SW480 (cell line): ENCODE measurements at regions not wholly inside any gene's neighbourhood (a gene's known extent, or its start where the extent isn't known, plus 50 kb on each side); places are given as distances from the start of the nearest gene placed in this dataset.
"Not testable (repeated sequence)": the region's sequence is repeated elsewhere in the genome, so short reads cannot be mapped to it uniquely, and the experiment has no call there.

Experiments used
- DNase-seq: peaks from one replicate; pipeline ENCODE4 v3.0.0-alpha.2; 2016; ENCODE audit warnings: low spot score

DNA sequence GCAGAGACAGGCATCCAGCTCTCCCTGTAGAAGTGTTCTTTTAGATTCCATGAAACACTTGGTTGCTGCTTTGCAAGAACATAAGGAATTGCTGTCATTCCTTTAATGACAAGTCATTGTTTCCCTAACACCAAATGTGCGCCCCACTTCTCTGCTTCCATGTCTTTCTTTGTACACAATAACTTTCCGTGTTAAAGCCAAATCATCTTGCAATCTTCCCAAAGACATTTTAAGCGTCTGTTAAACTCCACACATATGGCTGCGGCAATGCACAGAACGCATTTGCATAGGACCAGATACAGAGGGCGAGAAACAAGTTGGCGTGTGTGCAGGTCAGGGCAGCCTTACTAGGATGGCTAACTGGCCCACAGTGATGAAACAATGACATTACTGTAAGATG, 399.3 kb upstream of the PRKCQ start:
- DNase-seq, result no peak

DNA sequence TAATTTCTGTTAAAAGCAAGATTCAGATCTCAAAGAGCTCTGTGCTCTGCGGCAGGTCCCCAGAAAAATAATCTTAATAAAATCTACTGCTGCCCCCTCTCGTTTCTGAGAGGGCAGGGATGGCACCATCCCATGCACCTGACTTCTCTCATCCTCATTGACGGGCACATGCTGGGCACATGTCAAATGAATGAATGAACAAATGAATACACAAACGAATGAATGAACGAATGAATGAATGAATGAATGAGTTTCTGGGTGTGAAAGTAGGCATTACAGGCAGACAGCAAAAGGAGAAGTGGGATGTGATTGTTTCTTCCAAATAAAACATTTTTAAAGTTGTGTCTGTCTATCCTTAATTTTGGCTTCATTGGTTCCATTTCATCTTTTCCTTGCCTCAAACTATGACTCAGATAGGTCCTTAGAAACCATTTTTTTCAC, 398.1 kb upstream of the PRKCQ start:
- DNase-seq, result no peak

GRCh38 chr10:6977398-6978186, 397.5 kb upstream of the PRKCQ start:
- no peak for DNase-seq

DNA sequence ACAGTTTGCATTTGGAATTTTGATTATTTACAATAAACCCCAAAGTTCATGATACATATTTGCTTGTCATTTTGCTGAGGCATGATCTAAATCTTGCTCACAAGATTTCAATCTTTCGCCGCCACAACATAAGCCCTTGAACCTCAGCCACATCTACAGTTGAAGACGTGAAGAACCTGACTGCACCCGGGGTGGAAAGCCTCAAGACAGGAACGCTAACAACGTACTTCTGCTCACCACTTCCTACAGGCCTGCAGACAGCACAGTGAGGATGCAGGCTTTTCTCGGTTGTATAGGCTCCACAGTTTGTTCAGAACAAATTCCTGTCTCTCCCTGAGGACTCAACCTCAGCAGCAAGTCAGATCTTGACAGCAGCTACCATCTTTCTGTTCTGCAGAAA, 393.8 kb upstream of the PRKCQ start:
- no peak for DNase-seq

DNA sequence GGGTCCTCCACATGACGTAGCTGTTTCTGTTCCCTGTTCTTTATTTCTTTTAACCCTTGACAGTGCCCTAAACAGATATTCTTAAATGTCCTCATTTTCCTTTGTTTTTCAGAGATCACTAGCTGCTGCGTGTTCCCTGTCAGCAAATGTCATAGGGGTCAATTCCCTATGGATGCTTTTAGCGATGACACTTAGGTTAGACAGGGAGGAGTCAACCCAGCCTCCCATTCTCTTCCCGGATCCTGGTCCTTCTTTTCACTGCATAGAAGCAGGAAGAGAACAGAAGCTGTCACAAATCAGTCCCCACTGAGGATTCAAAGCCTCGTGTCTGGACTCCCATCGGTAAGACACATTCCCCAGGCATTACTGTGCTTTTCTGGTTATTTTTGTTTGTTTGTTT, 392.1 kb upstream of the PRKCQ start:
- no peak for DNase-seq

DNA sequence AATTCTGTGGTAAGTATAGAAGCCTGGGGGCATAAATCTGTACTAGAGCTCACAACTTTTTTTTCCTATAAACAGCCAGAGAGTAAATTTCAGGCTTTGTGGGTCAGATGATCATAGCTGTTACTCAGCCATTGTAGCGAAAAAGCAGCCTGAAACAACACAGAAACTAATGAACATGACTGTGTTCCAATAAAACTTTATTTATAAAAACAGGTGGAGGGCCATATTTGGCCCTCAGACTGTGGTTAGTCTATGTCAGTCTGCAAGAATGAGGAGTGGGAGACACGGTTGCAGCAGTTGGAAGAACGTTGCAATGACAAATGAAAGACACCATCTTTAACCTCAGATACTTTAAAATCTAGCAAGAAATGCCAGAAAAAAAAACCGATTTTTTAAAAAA, 389.6 kb upstream of the PRKCQ start:
- DNase-seq, result no peak

DNA sequence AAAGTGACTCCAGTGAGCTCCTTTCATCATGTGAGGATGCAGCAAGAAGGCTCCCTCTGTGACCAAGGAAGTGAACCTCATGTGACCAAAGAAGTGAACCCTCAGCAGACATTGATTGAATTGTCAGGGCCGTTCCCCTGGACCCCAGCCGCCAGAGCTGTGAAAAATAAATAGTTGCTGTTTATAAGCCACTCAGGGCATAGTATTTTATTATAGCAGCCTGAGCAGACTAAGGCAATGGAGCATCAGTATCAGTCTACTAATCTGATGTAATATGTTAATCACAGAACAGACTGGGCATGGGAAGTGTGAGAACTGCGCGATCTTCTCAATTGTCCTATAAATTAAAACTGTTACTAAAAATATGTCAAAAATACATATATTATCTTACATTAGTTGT, 384.5 kb upstream of the PRKCQ start:
- no peak for DNase-seq

GRCh38 chr10:6962576-6962975, 382.5 kb upstream of the PRKCQ start:
- DNase-seq, result no peak

- no peak for DNase-seq
Observed at GRCh38 chr10:6958711-6959110, 378.6 kb upstream of the PRKCQ start.

DNA sequence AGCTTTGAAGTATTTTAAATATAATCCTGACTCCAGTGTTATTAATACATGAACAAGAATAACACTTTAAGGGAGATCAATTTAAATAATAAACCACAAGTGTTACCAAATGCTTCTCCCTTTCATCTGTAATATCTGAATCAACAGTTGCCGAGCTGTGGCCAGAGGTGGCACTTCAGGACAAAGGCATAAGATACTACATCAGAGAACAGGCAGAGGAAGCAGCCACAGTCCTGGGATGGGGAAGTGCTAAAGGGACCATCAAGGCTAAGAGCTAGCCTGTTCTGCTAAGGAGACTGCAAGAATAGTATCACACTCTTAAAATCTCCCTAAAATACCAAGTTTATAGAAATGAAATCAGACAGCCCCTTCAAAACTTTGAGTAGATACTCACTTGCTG, 378.2 kb upstream of the PRKCQ start:
- DNase-seq, result no peak

GRCh38 chr10:6957851-6958250, 377.8 kb upstream of the PRKCQ start:
- DNase-seq, result no peak

DNA sequence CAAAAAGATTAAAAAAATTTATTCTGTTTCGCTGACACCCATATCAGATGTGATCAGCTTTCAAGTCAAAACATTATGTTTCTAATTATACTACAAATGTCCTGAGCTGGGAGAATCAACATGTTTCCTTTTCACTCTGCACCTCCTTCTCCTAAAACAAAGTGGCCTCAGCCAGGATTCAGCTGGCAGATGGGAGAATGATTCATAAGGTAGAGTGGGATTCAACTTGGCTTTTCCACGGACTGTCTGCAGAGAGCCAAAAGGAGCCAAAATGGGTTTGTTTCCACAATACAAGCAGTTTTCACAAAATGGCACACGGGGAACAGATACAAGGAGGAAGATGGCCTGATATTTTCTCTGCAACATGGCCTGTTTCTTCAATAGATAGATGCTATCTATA, 376.5 kb upstream of the PRKCQ start:
- DNase-seq, result no peak

DNA sequence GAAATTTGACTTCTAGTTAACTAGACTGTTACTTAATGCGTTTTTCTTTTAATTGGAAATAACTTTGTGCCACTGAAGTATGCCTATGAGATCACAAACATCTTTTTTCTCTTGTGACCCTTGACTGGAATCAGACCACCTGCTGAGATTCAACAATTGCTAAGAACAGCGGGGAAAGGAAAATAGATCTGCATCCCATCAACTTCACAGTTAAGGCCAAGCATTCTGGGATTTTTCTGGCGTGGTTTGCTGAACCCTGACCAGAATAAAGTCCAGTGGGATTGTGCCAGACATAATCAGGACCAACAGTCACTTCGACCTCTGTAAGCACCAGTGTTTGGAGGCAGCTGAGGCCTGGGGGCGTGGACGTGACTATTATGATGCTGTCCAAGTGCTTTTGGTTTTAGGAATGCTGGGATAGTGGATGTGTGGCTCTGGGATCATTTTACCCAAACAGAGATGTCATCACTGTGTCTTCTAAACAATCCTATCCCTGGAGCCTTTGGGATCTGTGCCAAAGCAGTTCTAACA, 373.3 kb upstream of the PRKCQ start:
- no peak for DNase-seq

GRCh38 chr10:6951732-6952131, 371.7 kb upstream of the PRKCQ start:
- DNase-seq, result no peak

DNA sequence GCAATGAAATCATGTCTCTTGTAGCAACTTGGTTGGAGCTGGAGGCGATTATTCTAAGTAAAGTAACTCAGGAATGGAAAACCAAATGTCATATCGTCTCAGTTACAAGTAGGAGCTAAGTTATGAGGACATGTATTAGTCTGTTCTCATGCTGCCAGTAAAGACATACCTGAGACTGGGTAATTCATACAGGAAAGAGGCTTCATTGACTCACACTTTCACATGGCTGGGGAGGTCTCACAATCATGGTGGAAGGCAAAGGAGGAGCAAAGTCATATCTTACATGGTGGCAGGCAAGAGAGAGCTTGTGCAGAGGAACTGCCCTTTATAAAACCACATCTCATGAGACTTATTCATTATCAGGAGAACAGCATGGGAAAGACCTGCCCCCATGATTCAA, 370.1 kb upstream of the PRKCQ start:
- no peak for DNase-seq

GRCh38 chr10:6944436-6944835, 364.4 kb upstream of the PRKCQ start:
- DNase-seq, result no peak

- DNase-seq, result no peak
Observed at GRCh38 chr10:6938384-6938783, 358.3 kb upstream of the PRKCQ start.

- no peak for DNase-seq
Observed at GRCh38 chr10:6936931-6937330, 356.9 kb upstream of the PRKCQ start.

GRCh38 chr10:6929148-6929830, 349.2 kb upstream of the PRKCQ start:
- DNase-seq, result no peak

DNA sequence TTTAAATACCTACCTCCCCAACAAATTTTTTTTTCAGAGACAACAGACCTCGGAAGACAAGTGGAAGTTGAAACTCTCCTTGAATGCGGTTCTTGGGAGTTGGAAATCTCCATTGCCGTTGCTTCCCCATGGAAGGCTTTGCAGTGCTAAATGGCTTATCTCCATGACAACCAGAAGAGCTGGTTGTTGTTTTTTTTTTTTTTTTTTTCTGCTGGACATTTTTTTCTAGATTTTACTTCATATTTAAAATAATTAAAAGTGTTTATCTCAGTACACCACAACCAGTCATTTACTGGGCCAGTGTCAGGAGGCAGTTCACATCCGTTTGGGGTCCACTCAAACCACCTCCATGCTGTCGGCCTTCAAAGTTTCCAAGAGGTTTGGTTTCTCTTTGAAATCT, 348.5 kb upstream of the PRKCQ start:
- DNase-seq, result no peak

DNA sequence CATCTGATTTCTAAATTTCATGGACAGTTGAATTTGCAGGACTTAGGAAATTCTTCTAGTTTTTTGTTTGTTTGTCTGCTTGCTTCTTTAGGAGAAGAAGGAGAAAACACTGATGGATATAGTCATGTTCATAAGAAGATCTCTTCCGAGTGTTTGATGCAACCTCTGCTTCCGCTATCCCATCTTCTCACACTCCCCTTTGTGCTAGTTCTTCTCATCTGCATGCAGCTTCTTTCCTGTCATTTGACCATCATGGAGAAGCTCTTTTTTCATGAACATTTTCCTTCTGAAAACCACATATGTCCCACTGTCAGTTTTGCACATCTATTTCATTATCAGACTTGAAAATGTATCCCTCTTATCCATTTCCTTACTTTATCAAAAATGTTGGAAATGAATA, 346.9 kb upstream of the PRKCQ start:
- DNase-seq, result no peak

GRCh38 chr10:6925146-6925545, 345.1 kb upstream of the PRKCQ start:
- DNase-seq, result no peak

GRCh38 chr10:6924166-6924565, 344.1 kb upstream of the PRKCQ start:
- DNase-seq, result peak; percentile 22

DNA sequence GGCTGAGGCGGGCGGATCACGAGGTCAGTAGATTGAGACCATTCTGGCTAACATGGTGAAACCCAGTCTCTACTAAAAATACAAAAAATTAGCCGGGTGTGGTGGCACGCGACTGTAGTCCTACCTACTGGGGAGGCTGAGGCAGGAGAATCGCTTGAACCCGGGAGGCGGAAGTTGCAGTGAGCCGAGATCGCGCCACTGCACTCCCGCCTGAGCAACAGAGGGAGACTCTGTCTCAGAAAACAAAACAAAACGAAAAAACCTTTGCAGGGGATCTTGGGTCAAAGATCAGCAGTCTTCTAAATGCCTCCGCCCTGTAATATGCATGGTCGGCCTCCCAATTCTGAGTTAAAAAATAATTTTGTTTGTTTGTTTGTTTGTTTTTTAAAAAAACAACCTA, 340.9 kb upstream of the PRKCQ start:
- DNase-seq, result not testable (repeated sequence)
